DOHH2 (cell line): ENCODE measurements at regions not wholly inside any gene's neighbourhood (a gene's known extent, or its start where the extent isn't known, plus 50 kb on each side); places are given as distances from the start of the nearest gene placed in this dataset.

Experiments used
- H3F3A ChIP-seq: fragments of 200-600 bp; sonication (generic), shearing (Covaris generic); 2 replicates; pipeline ENCODE4 v1.6.0; 2016; ENCODE audit warnings: antibody characterized with exemption, mild to moderate bottlenecking; ENCODE audit not compliant: control insufficient read depth, insufficient read depth
- H3K27ac ChIP-seq: fragments of 200-600 bp; sonication (generic); 2 replicates; pipeline ENCODE4 v1.5.1; 2014; ENCODE audit warnings: low read depth, mild to moderate bottlenecking, low read length, moderate library complexity
- H3K27me3 ChIP-seq: fragments of 200-600 bp; sonication (generic); 2 replicates; pipeline ENCODE4 v1.6.1; 2014; ENCODE audit warnings: mild to moderate bottlenecking, low read length, mixed read lengths; ENCODE audit not compliant: control insufficient read depth
- H3K36me3 ChIP-seq: fragments of 200-600 bp; sonication (generic); 2 replicates; pipeline ENCODE4 v1.6.1; 2014; ENCODE audit warnings: mild to moderate bottlenecking, low read length, moderate library complexity, mixed read lengths; ENCODE audit not compliant: control insufficient read depth
- H3K4me1 ChIP-seq: fragments of 200-600 bp; sonication (generic); 2 replicates; pipeline ENCODE4 v1.6.1; 2014; ENCODE audit warnings: mild to moderate bottlenecking, low read length, mixed read lengths; ENCODE audit not compliant: control insufficient read depth
- H3K4me2 ChIP-seq: fragments of 200-600 bp; sonication (generic); 2 replicates; pipeline ENCODE4 v1.6.0; 2014; ENCODE audit warnings: mild to moderate bottlenecking, low read length, moderate library complexity
- H3K4me3 ChIP-seq: fragments of 200-600 bp; sonication (generic); 2 replicates; pipeline ENCODE4 v1.5.1; 2014; ENCODE audit warnings: mild to moderate bottlenecking, low read length, mixed read lengths
- H3K79me2 ChIP-seq: fragments of 200-600 bp; sonication (generic); 2 replicates; pipeline ENCODE4 v1.6.1; 2014; ENCODE audit warnings: mild to moderate bottlenecking, low read length, mixed read lengths; ENCODE audit not compliant: control insufficient read depth
- H3K9me2 ChIP-seq: fragments of 200-600 bp; sonication (generic); replicated peaks from 2 replicates; pipeline ENCODE4 v1.6.1; 2014; ENCODE audit warnings: mild to moderate bottlenecking, low read length, mixed read lengths; ENCODE audit not compliant: control insufficient read depth
- H3K9me3 ChIP-seq: fragments of 200-600 bp; sonication (generic); 2 replicates; pipeline ENCODE4 v1.6.1; 2014; ENCODE audit warnings: antibody characterized with exemption, low read length, mixed read lengths; ENCODE audit not compliant: control insufficient read depth, insufficient read depth
- H4K20me1 ChIP-seq: fragments of 200-600 bp; sonication (generic); 2 replicates; pipeline ENCODE4 v1.6.0; 2014; ENCODE audit warnings: low read depth, mild to moderate bottlenecking, antibody characterized with exemption, low read length, moderate library complexity; ENCODE audit not compliant: control insufficient read depth, insufficient read depth
- CTCF ChIP-seq: fragments of 200-600 bp; sonication (generic); IDR thresholded peaks from one replicate; pipeline ENCODE4 v1.5.1; 2014; ENCODE audit warnings: antibody characterized with exemption, mild to moderate bottlenecking, low read depth, low read length; ENCODE audit not compliant: poor library complexity, severe bottlenecking
- EZH2phosphoT487 ChIP-seq: fragments of 200-600 bp; sonication (generic); IDR thresholded peaks from 2 replicates; pipeline ENCODE4 v1.6.1; 2017; ENCODE audit warnings: borderline replicate concordance, mild to moderate bottlenecking, antibody characterized with exemption, low read length, moderate library complexity, mixed read lengths

DNA sequence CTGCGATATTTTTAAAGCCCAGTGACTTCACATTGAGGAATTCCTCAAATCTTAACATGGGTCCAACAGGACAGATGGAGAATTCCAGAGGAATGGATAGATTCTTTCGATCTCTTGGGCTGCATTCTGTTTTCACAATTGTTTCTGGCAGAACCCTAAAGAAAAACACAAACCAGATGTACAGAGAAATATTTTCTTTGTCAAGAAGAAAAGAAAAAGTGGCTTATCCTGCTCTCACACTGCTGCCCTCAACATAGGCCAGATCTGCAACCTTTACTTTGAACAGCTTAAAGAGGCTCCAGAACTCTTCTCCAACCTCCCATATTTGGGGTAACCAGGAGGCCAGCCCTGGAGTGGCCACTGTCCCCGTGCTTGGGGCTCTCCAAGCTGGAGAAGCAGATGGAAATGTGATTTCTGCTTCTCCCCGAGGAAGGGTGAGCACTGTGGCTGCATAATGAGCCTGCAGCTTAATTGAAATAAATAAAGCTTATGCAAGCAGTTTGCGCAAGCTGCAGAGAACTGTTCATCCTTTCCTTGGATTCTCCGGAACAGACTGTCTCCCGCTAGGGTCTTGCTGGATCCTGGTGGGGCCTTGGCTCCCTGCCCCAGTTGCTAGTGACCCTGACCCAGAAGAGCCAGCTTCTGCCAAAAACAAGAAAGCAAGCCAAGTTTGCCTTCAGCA, 453.2 kb upstream of the PROK2 start:
- Histone ChIP-seq H3K79me2 (no peaks in the 10 kb centered on the region), H3K4me3 (no peak overlapping the region), H4K20me1 (no peaks in the 10 kb centered on the region), H3K36me3 (no peaks in the 10 kb centered on the region), H3K9me2 (no peaks in the 10 kb centered on the region), H3F3A (no peaks in the 10 kb centered on the region), H3K27ac (no peak overlapping the region), H3K27me3 (no peaks in the 10 kb centered on the region), H3K9me3 (no peaks in the 10 kb centered on the region), H3K4me2 (no peak overlapping the region), H3K4me1 (peaks cover 13% of the 10 kb centered on the region)
- no peak for TF ChIP-seq EZH2phosphoT487
- TF ChIP-seq CTCF: no peak

- no peaks in the 10 kb centered on the region for H3K27me3 ChIP-seq
These were observed 452.7 kb upstream of the PROK2 start for GRCh38 chr3:72237679-72238009.

DNA sequence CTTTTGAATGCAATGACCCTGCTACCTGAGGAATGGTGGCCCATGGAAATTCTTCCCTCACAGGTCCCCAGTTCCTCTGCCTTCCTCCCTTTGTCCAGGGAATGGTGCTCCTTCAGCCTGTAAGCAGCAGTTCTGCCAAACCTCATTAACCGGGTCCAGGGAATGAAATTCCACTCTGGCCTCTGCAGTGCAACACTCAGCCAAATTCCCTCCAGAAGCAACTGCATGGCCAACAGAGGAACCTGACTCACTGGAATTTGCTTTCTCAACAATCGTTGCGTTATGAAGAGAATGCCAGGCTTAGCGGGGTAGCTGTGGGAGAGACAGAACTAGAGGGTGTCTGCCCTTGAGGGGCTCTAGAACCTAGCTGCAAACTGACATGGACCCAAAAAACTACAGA, 449.4 kb upstream of the PROK2 start:
- Histone ChIP-seq H3K9me2 (no peaks in the 10 kb centered on the region), H3F3A (no peaks in the 10 kb centered on the region), H3K4me3 (no peak overlapping the region), H3K9me3 (no peaks in the 10 kb centered on the region), H4K20me1 (no peaks in the 10 kb centered on the region), H3K27me3 (peaks cover 4% of the 10 kb centered on the region; the same call in 1 of the 2 replicates), H3K79me2 (no peaks in the 10 kb centered on the region), H3K27ac (no peak overlapping the region), H3K4me2 (no peak overlapping the region), H3K36me3 (no peaks in the 10 kb centered on the region), H3K4me1 (peaks cover 8% of the 10 kb centered on the region)
- TF ChIP-seq CTCF (no peak), EZH2phosphoT487 (no peak)

More at GRCh38 chr3:72237679-72238009, 452.7 kb upstream of the PROK2 start:
- no peak overlapping the region for H3K27ac ChIP-seq
- H3K4me1 ChIP-seq: peaks cover 17% of the 10 kb centered on the region
- H3K79me2 ChIP-seq: no peaks in the 10 kb centered on the region
- TF ChIP-seq CTCF (no peak), EZH2phosphoT487 (no peak)
- no peak overlapping the region for H3K4me2 ChIP-seq
- H3K9me3 ChIP-seq: no peaks in the 10 kb centered on the region
- no peaks in the 10 kb centered on the region for H3K36me3 ChIP-seq
- no peak overlapping the region for H3K4me3 ChIP-seq
- no peaks in the 10 kb centered on the region for H3F3A ChIP-seq
- H4K20me1 ChIP-seq: no peaks in the 10 kb centered on the region
- H3K9me2 ChIP-seq: no peaks in the 10 kb centered on the region
